Activated effector memory CD4-positive, alpha-beta T cell treated with anti-CD3 and anti-CD28 coated beads, Interleukin-2, amount 50 U/mL, for 16 hours (primary cell): ENCODE measurements at regions not wholly inside any gene's neighbourhood (a gene's known extent, or its start where the extent isn't known, plus 50 kb on each side); places are given as distances from the start of the nearest gene placed in this dataset.

Experiments used
- DNase-seq: peaks from one replicate; pipeline ENCODE4 v3.0.0-alpha.2; 2020

- no peak for DNase-seq
These were observed 67.7 kb upstream of the HS3ST1 start for GRCh38 chr4:11496351-11496829.

DNA sequence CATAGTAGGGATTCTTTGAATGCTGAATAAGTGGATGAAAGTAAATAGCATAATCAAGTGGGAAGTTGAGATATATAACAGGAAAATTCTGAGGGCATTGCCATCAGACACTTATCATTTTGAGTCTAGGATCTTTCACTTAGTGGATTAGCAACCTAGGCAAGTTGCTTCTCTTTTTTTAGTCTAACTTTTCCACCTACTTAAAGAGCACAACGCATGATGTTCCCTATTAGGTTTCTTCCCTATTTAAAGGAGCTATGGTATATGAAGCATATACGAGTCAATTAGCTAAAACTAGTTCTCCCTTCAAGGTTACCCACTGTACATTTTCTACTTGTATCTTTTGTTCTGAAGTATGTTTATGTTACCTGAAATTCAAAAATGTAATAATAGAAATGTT is 67.1 kb upstream of the HS3ST1 start:
- DNase-seq: no peak

- no peak for DNase-seq
These were observed 66.6 kb upstream of the HS3ST1 start for GRCh38 chr4:11495291-11495690.

GRCh38 chr4:11494232-11494631 is 65.5 kb upstream of the HS3ST1 start:
- no peak for DNase-seq

- no peak for DNase-seq
These were observed 60.9 kb upstream of the HS3ST1 start for GRCh38 chr4:11489453-11490083.

DNA sequence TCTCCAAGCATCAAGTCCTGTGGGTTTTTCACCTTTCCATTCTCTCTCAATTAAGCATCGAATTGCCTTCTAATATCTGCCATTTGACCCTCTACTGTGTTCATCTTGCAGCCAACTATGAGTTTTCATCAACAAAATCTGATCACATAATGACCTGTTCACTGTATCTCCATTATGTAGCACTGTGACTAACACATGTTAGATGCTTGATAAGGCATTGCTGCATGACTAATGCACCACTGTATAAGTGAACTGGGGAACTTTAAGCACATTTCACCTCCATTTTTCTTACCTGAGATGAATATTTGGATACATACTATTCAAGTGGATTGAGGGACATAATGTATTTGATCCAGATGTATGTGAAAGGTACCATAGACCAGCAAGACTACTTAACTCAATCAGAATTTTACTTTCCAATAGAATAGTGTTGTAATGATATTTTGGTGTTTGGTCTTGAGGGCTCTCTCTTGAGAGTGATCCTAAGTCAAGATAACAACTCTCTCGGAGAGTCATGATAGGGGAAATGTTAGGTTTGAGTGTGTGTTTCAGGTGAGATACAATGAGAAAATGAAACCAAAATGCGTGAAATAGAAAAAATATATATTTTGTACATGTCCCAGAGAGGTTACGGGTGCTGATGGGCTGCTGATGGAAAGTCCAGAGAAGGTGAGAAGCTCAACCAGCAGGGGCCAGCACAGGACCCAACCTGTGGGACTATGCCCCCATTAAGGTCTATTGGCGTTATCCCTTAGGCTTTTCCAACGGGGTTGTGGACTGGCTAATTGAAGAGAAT is 60.2 kb upstream of the HS3ST1 start:
- no peak for DNase-seq

- no peak for DNase-seq
These were observed 59.3 kb upstream of the HS3ST1 start for GRCh38 chr4:11487868-11488544.

DNA sequence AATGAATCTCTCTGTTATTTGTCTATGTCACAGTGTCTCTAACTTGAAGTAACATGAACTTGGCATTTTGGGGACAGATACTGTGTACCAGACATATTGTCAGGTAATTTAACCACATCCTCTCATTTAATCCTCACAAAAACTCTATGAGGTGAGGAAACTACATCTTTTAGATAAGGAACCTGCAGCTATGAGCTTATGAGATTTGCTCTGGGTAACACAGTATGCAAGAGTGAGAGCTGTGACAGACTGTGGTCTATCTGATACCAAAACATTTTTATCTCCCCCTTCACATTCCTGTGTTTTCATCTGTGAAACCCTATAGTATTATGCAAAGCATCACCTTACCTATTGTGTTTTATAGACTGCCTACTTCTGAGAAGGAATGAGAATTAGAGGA is 58.4 kb upstream of the HS3ST1 start:
- no peak for DNase-seq

GRCh38 chr4:11485926-11486325 is 57.2 kb upstream of the HS3ST1 start:
- no peak for DNase-seq

GRCh38 chr4:11484531-11484930 is 55.8 kb upstream of the HS3ST1 start:
- DNase-seq: no peak

- no peak for DNase-seq
These were observed 54.4 kb upstream of the HS3ST1 start for GRCh38 chr4:11483046-11483445.

GRCh38 chr4:11480683-11481082 is 52.0 kb upstream of the HS3ST1 start:
- no peak for DNase-seq
